ENCODE measurements at regions not wholly inside any gene's neighbourhood (a gene's known extent, or its start where the extent isn't known, plus 50 kb on each side); places are given as distances from the start of the nearest gene placed in this dataset.

DNA sequence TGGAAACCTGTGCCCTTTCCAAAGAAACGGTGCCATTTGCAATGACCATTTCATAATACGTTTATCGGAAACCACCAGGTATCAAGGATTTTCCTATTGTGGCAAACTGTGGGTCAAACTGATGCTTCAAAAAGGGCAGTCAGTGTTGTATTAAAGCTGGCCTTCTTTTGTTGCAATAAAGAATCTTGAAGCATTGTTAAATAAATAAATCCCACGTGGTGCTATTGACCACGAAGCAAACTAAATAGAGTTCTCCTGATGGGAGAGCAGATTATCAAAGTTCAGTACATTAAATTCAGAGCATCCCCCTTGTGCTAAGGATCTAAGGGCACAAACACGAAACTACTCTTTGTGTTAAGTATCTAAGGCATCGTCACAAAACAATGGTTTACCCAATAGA, 545.9 kb upstream of the MIR17HG start:
- Histone ChIP-seq H3K4me3 (ENCODE audit: low read length in 2 of 2) (no peak overlapping the region), H3K36me3 (ENCODE audit: control insufficient read depth in 2 of 2, insufficient read depth in 2 of 2, low read length in 1 of 2) (no peaks in the 10 kb centered on the region), H3K27ac (ENCODE audit: low read depth in 1 of 2, low read length in 1 of 2) (no peak overlapping the region), H3K9me3 (ENCODE audit: control insufficient read depth in 2 of 2, insufficient read depth in 1 of 2, low read length in 1 of 2) (no peaks in the 10 kb centered on the region), H3K4me1 (ENCODE audit: control insufficient read depth in 2 of 2, insufficient read depth in 2 of 2, low read length in 2 of 2) (no peaks in the 10 kb centered on the region), H3K27me3 (ENCODE audit: control insufficient read depth in 2 of 2, insufficient read depth in 1 of 2, low read length in 1 of 2) (no peaks in the 10 kb centered on the region)
- WGBS = 90% methylated on average over 7 of the region's 7 CpGs
- DNase-seq (ENCODE audit: low read depth in 6 of 9, low spot score in 9 of 9) = no peak

DNA sequence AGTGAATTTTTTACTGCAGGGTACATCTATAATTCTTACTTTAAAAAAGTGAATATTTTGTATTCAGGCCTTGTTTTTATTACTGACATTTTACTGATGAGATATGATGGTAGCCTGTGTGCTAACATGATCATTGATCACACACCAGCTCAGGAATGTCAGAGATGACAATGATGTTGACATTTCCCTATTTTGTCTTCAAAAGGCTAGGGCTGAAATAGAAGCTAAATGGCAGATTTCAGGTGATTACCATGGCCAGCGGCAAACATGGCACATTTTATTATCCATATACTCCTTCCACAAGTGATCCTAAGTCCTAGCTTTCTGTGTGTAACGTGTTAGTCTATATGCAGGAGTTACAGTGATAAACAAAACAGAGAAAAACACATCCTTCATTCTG, 544.3 kb upstream of the MIR17HG start:
- Histone ChIP-seq H3K27ac (ENCODE audit: low read depth in 1 of 2, low read length in 1 of 2) (no peak overlapping the region), H3K4me3 (ENCODE audit: low read length in 2 of 2) (no peak overlapping the region), H3K9me3 (ENCODE audit: control insufficient read depth in 2 of 2, insufficient read depth in 1 of 2, low read length in 1 of 2) (no peaks in the 10 kb centered on the region), H3K36me3 (ENCODE audit: control insufficient read depth in 2 of 2, insufficient read depth in 2 of 2, low read length in 1 of 2) (no peaks in the 10 kb centered on the region), H3K27me3 (ENCODE audit: control insufficient read depth in 2 of 2, insufficient read depth in 1 of 2, low read length in 1 of 2) (no peaks in the 10 kb centered on the region), H3K4me1 (ENCODE audit: control insufficient read depth in 2 of 2, insufficient read depth in 2 of 2, low read length in 2 of 2) (no peaks in the 10 kb centered on the region)
- no peak for DNase-seq (ENCODE audit: low read depth in 6 of 9, low spot score in 9 of 9)
- WGBS = 73% methylated on average over 2 of the region's 2 CpGs

DNA sequence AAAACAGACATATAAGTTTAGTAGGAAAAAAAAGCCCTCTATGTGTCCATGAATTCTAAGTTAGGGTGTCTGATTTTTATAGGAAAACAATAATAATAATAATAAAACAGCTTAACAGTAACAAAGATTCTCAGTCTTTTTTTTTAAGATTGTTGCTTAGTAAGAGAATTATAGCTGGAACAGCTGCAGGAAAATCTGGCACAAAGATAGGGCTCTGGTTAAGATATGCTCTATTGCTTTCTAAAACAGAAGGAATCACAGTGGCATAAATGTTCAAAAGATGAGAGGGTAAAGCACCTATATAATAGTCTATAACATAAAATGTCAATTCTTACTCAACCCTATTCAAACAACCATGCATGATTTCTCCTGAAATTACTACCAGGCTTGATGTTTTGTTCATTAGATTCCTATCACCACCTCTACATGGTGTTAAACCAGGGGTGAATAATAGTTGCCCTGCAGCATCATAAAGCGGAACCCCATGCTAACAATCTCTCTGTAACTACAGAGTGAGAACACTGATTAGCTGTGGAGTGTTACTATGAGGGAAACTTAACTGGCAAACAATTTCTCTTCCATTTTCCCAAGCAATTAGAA, 541.4 kb upstream of the MIR17HG start:
- WGBS = 95% methylated on average over 1 of the region's 1 CpG
- Histone ChIP-seq H3K27me3 (ENCODE audit: control insufficient read depth in 2 of 2, insufficient read depth in 1 of 2, low read length in 1 of 2) (no peaks in the 10 kb centered on the region), H3K9me3 (ENCODE audit: control insufficient read depth in 2 of 2, insufficient read depth in 1 of 2, low read length in 1 of 2) (no peaks in the 10 kb centered on the region), H3K27ac (ENCODE audit: low read depth in 1 of 2, low read length in 1 of 2) (no peak overlapping the region), H3K4me3 (ENCODE audit: low read length in 2 of 2) (no peak overlapping the region), H3K36me3 (ENCODE audit: control insufficient read depth in 2 of 2, insufficient read depth in 2 of 2, low read length in 1 of 2) (no peaks in the 10 kb centered on the region), H3K4me1 (ENCODE audit: control insufficient read depth in 2 of 2, insufficient read depth in 2 of 2, low read length in 2 of 2) (no peaks in the 10 kb centered on the region)
- no peak for DNase-seq (ENCODE audit: low read depth in 6 of 9, low spot score in 9 of 9)

DNA sequence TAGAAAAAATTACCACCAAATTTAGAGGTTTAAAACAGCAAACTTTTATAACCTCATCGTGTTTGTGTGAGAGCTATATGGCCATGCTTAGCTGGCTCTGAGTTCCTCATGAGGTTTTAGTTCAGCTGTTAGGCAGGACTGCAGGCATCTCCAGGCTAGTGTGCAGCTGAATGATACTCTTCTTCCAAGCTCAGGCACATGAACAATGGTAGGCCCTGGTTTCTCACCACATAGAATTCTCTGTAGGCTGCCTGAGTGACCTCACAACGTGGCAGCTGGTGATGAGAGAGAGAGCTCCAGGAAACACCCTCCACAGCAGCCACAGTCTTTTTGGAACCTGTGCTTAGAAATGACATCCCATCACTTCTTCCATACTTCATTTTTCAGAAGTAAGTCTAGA, 540.6 kb upstream of the MIR17HG start:
- Histone ChIP-seq H3K9me3 (ENCODE audit: control insufficient read depth in 2 of 2, insufficient read depth in 1 of 2, low read length in 1 of 2) (no peaks in the 10 kb centered on the region), H3K27me3 (ENCODE audit: control insufficient read depth in 2 of 2, insufficient read depth in 1 of 2, low read length in 1 of 2) (no peaks in the 10 kb centered on the region), H3K36me3 (ENCODE audit: control insufficient read depth in 2 of 2, insufficient read depth in 2 of 2, low read length in 1 of 2) (no peaks in the 10 kb centered on the region), H3K4me1 (ENCODE audit: control insufficient read depth in 2 of 2, insufficient read depth in 2 of 2, low read length in 2 of 2) (no peaks in the 10 kb centered on the region), H3K27ac (ENCODE audit: low read depth in 1 of 2, low read length in 1 of 2) (no peak overlapping the region), H3K4me3 (ENCODE audit: low read length in 2 of 2) (no peak overlapping the region)
- DNase-seq (ENCODE audit: low read depth in 6 of 9, low spot score in 9 of 9) = no peak
- WGBS = 60% methylated on average over 2 of the region's 2 CpGs

DNA sequence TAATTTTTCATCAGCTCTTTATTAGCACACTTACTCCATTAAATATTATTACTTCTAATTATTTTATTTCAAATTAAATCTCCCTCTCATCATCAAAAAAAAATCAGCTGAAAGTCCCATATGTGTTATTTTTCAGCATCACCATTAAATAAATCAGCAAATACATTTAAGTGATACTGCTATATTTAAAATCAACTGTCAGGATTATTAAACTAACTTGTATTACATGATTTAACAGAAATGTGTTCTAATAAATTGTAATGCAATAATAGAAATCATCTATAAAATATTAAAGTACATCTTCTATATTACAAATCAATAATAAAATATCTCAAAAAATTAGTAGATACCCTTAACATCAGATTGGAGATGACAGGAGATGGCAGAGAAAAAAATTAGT, 538.6 kb upstream of the MIR17HG start:
- DNase-seq (ENCODE audit: low read depth in 6 of 9, low spot score in 9 of 9) = no peak
- Histone ChIP-seq H3K36me3 (ENCODE audit: control insufficient read depth in 2 of 2, insufficient read depth in 2 of 2, low read length in 1 of 2) (no peaks in the 10 kb centered on the region), H3K4me3 (ENCODE audit: low read length in 2 of 2) (no peak overlapping the region), H3K9me3 (ENCODE audit: control insufficient read depth in 2 of 2, insufficient read depth in 1 of 2, low read length in 1 of 2) (no peaks in the 10 kb centered on the region), H3K27me3 (ENCODE audit: control insufficient read depth in 2 of 2, insufficient read depth in 1 of 2, low read length in 1 of 2) (no peaks in the 10 kb centered on the region), H3K27ac (ENCODE audit: low read depth in 1 of 2, low read length in 1 of 2) (no peak overlapping the region), H3K4me1 (ENCODE audit: control insufficient read depth in 2 of 2, insufficient read depth in 2 of 2, low read length in 2 of 2) (no peaks in the 10 kb centered on the region)

DNA sequence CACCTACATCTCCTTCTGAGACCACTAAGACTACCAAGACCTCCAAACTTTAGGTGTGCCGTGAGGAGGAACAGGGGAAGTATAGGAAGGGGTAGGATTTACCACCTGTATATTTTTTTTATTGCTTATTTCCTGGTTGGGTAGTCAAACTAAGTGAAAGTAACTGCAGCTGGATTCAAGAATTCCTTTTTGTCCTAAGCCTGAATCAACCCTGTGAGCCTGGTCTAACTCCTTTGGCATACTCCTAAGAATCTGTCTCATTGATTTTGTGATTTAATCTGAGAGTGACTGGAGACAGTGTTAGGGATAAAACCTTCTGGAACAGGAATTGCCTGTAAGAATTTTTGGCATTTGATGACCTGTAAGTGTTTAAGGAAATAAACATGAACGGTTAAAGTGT, 523.5 kb upstream of the MIR17HG start:
- Histone ChIP-seq H3K4me3 (ENCODE audit: low read length in 2 of 2) (no peak overlapping the region), H3K27me3 (ENCODE audit: control insufficient read depth in 2 of 2, insufficient read depth in 1 of 2, low read length in 1 of 2) (no peaks in the 10 kb centered on the region), H3K4me1 (ENCODE audit: control insufficient read depth in 2 of 2, insufficient read depth in 2 of 2, low read length in 2 of 2) (no peaks in the 10 kb centered on the region), H3K27ac (ENCODE audit: low read depth in 1 of 2, low read length in 1 of 2) (no peak overlapping the region), H3K36me3 (ENCODE audit: control insufficient read depth in 2 of 2, insufficient read depth in 2 of 2, low read length in 1 of 2) (no peaks in the 10 kb centered on the region), H3K9me3 (ENCODE audit: control insufficient read depth in 2 of 2, insufficient read depth in 1 of 2, low read length in 1 of 2) (peaks cover 0 to 2% of the 10 kb centered on the region in 2 donors)
- no peak for DNase-seq (ENCODE audit: low read depth in 6 of 9, low spot score in 9 of 9)
- WGBS = 29% methylated on average over 2 of the region's 2 CpGs

DNA sequence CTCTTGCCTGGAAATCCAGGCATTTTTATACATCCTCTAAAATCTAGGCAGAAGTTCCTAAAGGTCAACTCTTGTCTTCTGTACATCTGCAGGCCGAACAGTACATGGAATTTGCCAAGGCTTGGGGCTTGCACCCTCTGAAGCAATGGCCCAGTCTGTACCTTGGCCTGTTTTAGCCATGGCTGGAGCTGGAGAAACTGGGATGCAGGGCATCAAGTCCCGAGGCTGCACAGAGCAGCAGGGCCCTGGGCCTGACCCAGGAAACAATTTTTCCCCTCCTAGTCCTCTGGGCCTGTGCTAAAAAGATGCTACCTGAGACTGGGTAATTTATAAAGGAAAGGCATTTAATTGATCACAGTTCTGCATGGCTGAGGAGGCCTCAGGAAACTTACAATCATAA, 520.8 kb upstream of the MIR17HG start:
- DNase-seq (ENCODE audit: low read depth in 6 of 9, low spot score in 9 of 9) = no peak
- Histone ChIP-seq H3K4me3 (ENCODE audit: low read length in 2 of 2) (no peak overlapping the region), H3K36me3 (ENCODE audit: control insufficient read depth in 2 of 2, insufficient read depth in 2 of 2, low read length in 1 of 2) (no peaks in the 10 kb centered on the region), H3K27me3 (ENCODE audit: control insufficient read depth in 2 of 2, insufficient read depth in 1 of 2, low read length in 1 of 2) (no peaks in the 10 kb centered on the region), H3K4me1 (ENCODE audit: control insufficient read depth in 2 of 2, insufficient read depth in 2 of 2, low read length in 2 of 2) (no peaks in the 10 kb centered on the region), H3K9me3 (ENCODE audit: control insufficient read depth in 2 of 2, insufficient read depth in 1 of 2, low read length in 1 of 2) (no peaks in the 10 kb centered on the region), H3K27ac (ENCODE audit: low read depth in 1 of 2, low read length in 1 of 2) (no peak overlapping the region)
- 89% methylated on average over 2 of the region's 2 CpGs for WGBS

DNA sequence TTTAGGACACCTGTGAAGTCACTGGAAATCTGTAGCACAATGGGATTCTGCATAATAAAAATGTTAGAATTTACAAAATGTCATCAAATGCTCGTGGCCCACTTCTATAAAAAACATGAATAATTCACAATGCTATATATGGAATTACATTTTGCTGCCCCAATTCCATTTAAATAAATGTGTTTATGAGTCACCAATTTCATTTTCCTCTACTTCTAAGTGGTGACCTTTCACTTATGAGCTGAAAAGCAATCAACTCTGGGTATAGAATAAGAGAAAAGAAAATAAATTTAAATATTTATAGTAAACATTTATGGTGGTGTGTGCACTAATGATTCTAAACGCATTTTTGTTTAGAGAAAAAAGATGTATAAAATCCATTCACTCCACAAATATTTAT, 516.7 kb upstream of the MIR17HG start:
- Histone ChIP-seq H3K9me3 (ENCODE audit: control insufficient read depth in 2 of 2, insufficient read depth in 1 of 2, low read length in 1 of 2) (no peaks in the 10 kb centered on the region), H3K27me3 (ENCODE audit: control insufficient read depth in 2 of 2, insufficient read depth in 1 of 2, low read length in 1 of 2) (no peaks in the 10 kb centered on the region), H3K27ac (ENCODE audit: low read depth in 1 of 2, low read length in 1 of 2) (no peak overlapping the region), H3K4me1 (ENCODE audit: control insufficient read depth in 2 of 2, insufficient read depth in 2 of 2, low read length in 2 of 2) (no peaks in the 10 kb centered on the region), H3K36me3 (ENCODE audit: control insufficient read depth in 2 of 2, insufficient read depth in 2 of 2, low read length in 1 of 2) (no peaks in the 10 kb centered on the region), H3K4me3 (ENCODE audit: low read length in 2 of 2) (no peak overlapping the region)
- WGBS = 88% methylated on average over 2 of the region's 2 CpGs
- no peak for DNase-seq (ENCODE audit: low read depth in 6 of 9, low spot score in 9 of 9)

DNA sequence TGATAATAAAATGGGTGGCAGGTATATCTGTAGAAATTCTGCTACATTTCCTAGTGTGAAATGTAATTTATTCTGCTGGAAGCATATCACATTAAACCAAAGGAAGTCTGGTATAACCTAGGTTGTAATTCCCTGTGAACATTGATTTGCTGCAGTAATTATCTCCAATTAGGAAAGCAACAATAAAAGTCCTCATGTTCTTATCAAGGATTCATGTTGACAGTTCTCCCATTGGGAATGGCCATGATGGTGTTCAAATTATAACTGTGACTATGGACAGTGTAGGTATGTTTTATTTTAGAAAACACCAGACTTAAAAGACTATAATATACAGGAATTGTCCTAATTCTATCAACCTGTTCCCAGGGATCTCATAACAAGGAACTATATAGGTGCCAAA, 513.5 kb upstream of the MIR17HG start:
- H3K4me3 ChIP-seq (ENCODE audit: low read length in 2 of 2) = no peak overlapping the region
- no peak for DNase-seq (ENCODE audit: low read depth in 6 of 9, low spot score in 9 of 9)
- H3K36me3 ChIP-seq (ENCODE audit: control insufficient read depth in 2 of 2, insufficient read depth in 2 of 2, low read length in 1 of 2) = no peaks in the 10 kb centered on the region
- H3K27ac ChIP-seq (ENCODE audit: low read depth in 1 of 2, low read length in 1 of 2) = no peak overlapping the region
- no peaks in the 10 kb centered on the region for H3K27me3 ChIP-seq (ENCODE audit: control insufficient read depth in 2 of 2, insufficient read depth in 1 of 2, low read length in 1 of 2)
- H3K4me1 ChIP-seq (ENCODE audit: control insufficient read depth in 2 of 2, insufficient read depth in 2 of 2, low read length in 2 of 2) = no peaks in the 10 kb centered on the region
- no peaks in the 10 kb centered on the region for H3K9me3 ChIP-seq (ENCODE audit: control insufficient read depth in 2 of 2, insufficient read depth in 1 of 2, low read length in 1 of 2)

DNA sequence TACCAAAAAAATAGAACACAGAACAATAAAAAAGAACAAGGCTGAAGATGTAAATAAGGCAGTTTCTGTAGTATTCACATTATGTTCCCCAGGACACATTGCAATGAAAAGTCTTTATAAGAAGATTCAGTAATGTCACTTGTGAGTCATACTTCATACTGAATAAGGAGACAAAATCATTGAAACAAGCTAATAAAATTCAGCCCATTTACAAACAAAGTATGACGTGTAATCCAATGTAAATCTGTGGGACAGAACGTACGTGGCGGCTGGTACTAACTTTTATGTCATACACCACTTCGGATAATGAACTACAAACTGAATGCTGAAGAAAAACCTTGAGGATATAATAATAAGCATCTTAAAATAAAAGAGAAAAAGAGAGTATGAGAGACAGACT, 512.8 kb upstream of the MIR17HG start:
- Histone ChIP-seq H3K27ac (ENCODE audit: low read depth in 1 of 2, low read length in 1 of 2) (no peak overlapping the region), H3K4me3 (ENCODE audit: low read length in 2 of 2) (no peak overlapping the region), H3K36me3 (ENCODE audit: control insufficient read depth in 2 of 2, insufficient read depth in 2 of 2, low read length in 1 of 2) (no peaks in the 10 kb centered on the region), H3K9me3 (ENCODE audit: control insufficient read depth in 2 of 2, insufficient read depth in 1 of 2, low read length in 1 of 2) (no peaks in the 10 kb centered on the region), H3K4me1 (ENCODE audit: control insufficient read depth in 2 of 2, insufficient read depth in 2 of 2, low read length in 2 of 2) (no peaks in the 10 kb centered on the region), H3K27me3 (ENCODE audit: control insufficient read depth in 2 of 2, insufficient read depth in 1 of 2, low read length in 1 of 2) (no peaks in the 10 kb centered on the region)
- DNase-seq (ENCODE audit: low read depth in 6 of 9, low spot score in 9 of 9) = no peak
- 97% methylated on average over 5 of the region's 5 CpGs for WGBS

Data from thymus (tissue), 11 donors.